Peyer's patch (tissue), 4 donors: ENCODE measurements at regions not wholly inside any gene's neighbourhood (a gene's known extent, or its start where the extent isn't known, plus 50 kb on each side); places are given as distances from the start of the nearest gene placed in this dataset.

ENCODE experiments used
- CTCF ChIP-seq, 6 experiments: fragments of 450-650 bp in 4 of 6; fragments of 200-600 bp in 2 of 6; sonication (generic) in 1 of 6; IDR thresholded peaks; one replicate each; pipeline ENCODE4 v1.5.1; 2017 to 2019; ENCODE audit warnings: antibody characterized with exemption in 6 of 6, mild to moderate bottlenecking in 3 of 6, moderate library complexity in 1 of 6
- POLR2A ChIP-seq, 2 donors: fragments of 450-650 bp; IDR thresholded peaks; one replicate each; pipeline ENCODE4 v1.5.1; 2017; ENCODE audit warnings: antibody characterized with exemption in 2 of 2, mild to moderate bottlenecking in 2 of 2, moderate library complexity in 2 of 2

GRCh38 chr14:30500222-30500621 is 58.7 kb upstream of the G2E3 start:
- TF ChIP-seq CTCF (IDR thresholded peaks at IDR 0.05) (no peak), POLR2A (IDR thresholded peaks at IDR 0.05) (no peak)
